Nephron (organoid): ENCODE measurements at regions not wholly inside any gene's neighbourhood (a gene's known extent, or its start where the extent isn't known, plus 50 kb on each side); places are given as distances from the start of the nearest gene placed in this dataset.
A peak's percentile ranks its signal among the peaks of the same experiment; 100 is the strongest.

ENCODE experiments used
- H3K27ac Mint-ChIP-seq, 3 experiments: 2 replicates each; pipeline ENCODE4 v1.8.0; 2020; ENCODE audit warnings: mixed read lengths in 3 of 3, mild to moderate bottlenecking in 2 of 3, moderate library complexity in 1 of 3
- H3K27me3 Mint-ChIP-seq: 2 replicates; pipeline ENCODE4 v1.8.0; 2021; ENCODE audit warnings: low read depth, mild to moderate bottlenecking, moderate library complexity, mixed read lengths
- H3K36me3 Mint-ChIP-seq: 2 replicates; pipeline ENCODE4 v1.8.0; 2020; ENCODE audit warnings: low read depth, mixed read lengths
- H3K4me1 Mint-ChIP-seq: 2 replicates; pipeline ENCODE4 v1.8.0; 2020; ENCODE audit warnings: mixed read lengths
- H3K4me3 Mint-ChIP-seq, 3 experiments: 2 replicates each; pipeline ENCODE4 v1.8.0; 2020; ENCODE audit warnings: mild to moderate bottlenecking in 3 of 3, mixed read lengths in 3 of 3, moderate library complexity in 2 of 3
- H3K9me3 Mint-ChIP-seq: 2 replicates; pipeline ENCODE4 v1.8.0; 2020; ENCODE audit warnings: mixed read lengths
- CTCF ChIP-seq, 3 experiments: fragments of 200-600 bp; sonication (generic); IDR thresholded peaks; one replicate each; pipeline ENCODE4 v1.5.0; 2021; ENCODE audit warnings: antibody characterized with exemption in 3 of 3; ENCODE audit not compliant: unreplicated experiment in 3 of 3

GRCh38 chr16:86827521-86827920 lies 249.2 kb downstream of the FOXL1 start:
- H3K27me3 Mint-ChIP-seq: peaks cover 76% of the 10 kb centered on the region
- peaks cover 14% of the 10 kb centered on the region for H3K4me1 Mint-ChIP-seq
- H3K4me3 Mint-ChIP-seq: no peak overlapping the region
- H3K9me3 Mint-ChIP-seq: no peaks in the 10 kb centered on the region
- TF ChIP-seq CTCF (IDR thresholded peaks at IDR 0.05; ENCODE audit: unreplicated experiment in 3 of 3): no peak
- H3K36me3 Mint-ChIP-seq: no peaks in the 10 kb centered on the region
- no peak overlapping the region for H3K27ac Mint-ChIP-seq

- Mint-ChIP-seq H3K9me3 (no peaks in the 10 kb centered on the region), H3K27me3 (peaks cover 73% of the 10 kb centered on the region), H3K4me3 (no peak overlapping the region), H3K36me3 (no peaks in the 10 kb centered on the region), H3K4me1 (peaks cover 17% of the 10 kb centered on the region), H3K27ac (no peak overlapping the region)
- TF ChIP-seq CTCF (IDR thresholded peaks at IDR 0.05; ENCODE audit: unreplicated experiment in 3 of 3): no peak
These were observed 249.9 kb downstream of the FOXL1 start for GRCh38 chr16:86828202-86828601.

GRCh38 chr16:86828653-86829052 lies 250.3 kb downstream of the FOXL1 start:
- no peaks in the 10 kb centered on the region for H3K36me3 Mint-ChIP-seq
- no peak for TF ChIP-seq CTCF (IDR thresholded peaks at IDR 0.05; ENCODE audit: unreplicated experiment in 3 of 3)
- H3K4me1 Mint-ChIP-seq: peaks cover 19% of the 10 kb centered on the region
- H3K9me3 Mint-ChIP-seq: no peaks in the 10 kb centered on the region
- no peak overlapping the region for H3K4me3 Mint-ChIP-seq
- no peak overlapping the region for H3K27ac Mint-ChIP-seq
- peaks cover 75% of the 10 kb centered on the region for H3K27me3 Mint-ChIP-seq

- Mint-ChIP-seq H3K4me1 (peaks cover 27% of the 10 kb centered on the region), H3K27ac (no peak overlapping the region), H3K4me3 (no peak overlapping the region), H3K9me3 (no peaks in the 10 kb centered on the region), H3K36me3 (no peaks in the 10 kb centered on the region), H3K27me3 (peaks cover 69% of the 10 kb centered on the region)
- no peak for TF ChIP-seq CTCF (IDR thresholded peaks at IDR 0.05; ENCODE audit: unreplicated experiment in 3 of 3)
These were observed 253.0 kb downstream of the FOXL1 start for GRCh38 chr16:86831366-86831765.

- H3K27ac Mint-ChIP-seq: peak overlapping the region; percentile 54 to 79 (median 78)
- H3K36me3 Mint-ChIP-seq: no peaks in the 10 kb centered on the region
- H3K4me1 Mint-ChIP-seq: peaks cover 19% of the 10 kb centered on the region
- peak overlapping the region in 2 of 3 experiments; percentile 2 to 21 for H3K4me3 Mint-ChIP-seq
- no peaks in the 10 kb centered on the region for H3K9me3 Mint-ChIP-seq
- peaks cover 63% of the 10 kb centered on the region for H3K27me3 Mint-ChIP-seq
- TF ChIP-seq CTCF (IDR thresholded peaks at IDR 0.05; ENCODE audit: unreplicated experiment in 3 of 3): no peak
These were observed 254.8 kb downstream of the FOXL1 start for GRCh38 chr16:86833136-86833535.

- Mint-ChIP-seq H3K4me3 (peak overlapping the region in 1 of 3 experiments; percentile 54), H3K27me3 (peaks cover 52% of the 10 kb centered on the region), H3K27ac (peak overlapping the region; percentile 40 to 77 (median 66)), H3K4me1 (peaks cover 19% of the 10 kb centered on the region), H3K36me3 (no peaks in the 10 kb centered on the region), H3K9me3 (no peaks in the 10 kb centered on the region)
- peak; percentile 20 to 43 (median 41) for TF ChIP-seq CTCF (IDR thresholded peaks at IDR 0.05; ENCODE audit: unreplicated experiment in 3 of 3)
These were observed 256.2 kb downstream of the FOXL1 start for GRCh38 chr16:86834451-86835035.
